SK-N-SH treated with all-trans-retinoic acid at 6 μM for 48 hours (cell line): ENCODE measurements at regions not wholly inside any gene's neighbourhood (a gene's known extent, or its start where the extent isn't known, plus 50 kb on each side); places are given as distances from the start of the nearest gene placed in this dataset.

Experiments
- ATAC-seq: fragments of 200-7000 bp; cut with Tn5 transposase; 3 replicates; pipeline ENCODE4 v1.9.1; 2020; ENCODE audit warnings: mild to moderate bottlenecking, moderate library complexity
- ARNTL ChIP-seq: fragments of 450-650 bp; formaldehyde crosslinking; IDR thresholded peaks from 2 replicates; pipeline ENCODE4 v1.5.0; 2020; ENCODE audit warnings: low read depth, mild to moderate bottlenecking, moderate library complexity, borderline replicate concordance
- BACH2 ChIP-seq: fragments of 250-450 bp; sonication (Bioruptor Pico); IDR thresholded peaks from 2 replicates; pipeline ENCODE4 v1.9.0; 2021; ENCODE audit warnings: mild to moderate bottlenecking, borderline replicate concordance
- CSDC2 ChIP-seq: fragments of 250-450 bp; sonication (Bioruptor Pico); IDR thresholded peaks from 2 replicates; pipeline ENCODE4 v1.5.0; 2020; ENCODE audit warnings: mild to moderate bottlenecking, moderate library complexity
- ESRRG ChIP-seq: fragments of 250-450 bp; sonication (Bioruptor Pico); IDR thresholded peaks from 2 replicates; pipeline ENCODE4 v1.6.1; 2021; ENCODE audit warnings: mild to moderate bottlenecking
- GLIS3 ChIP-seq: fragments of 250-450 bp; sonication (Bioruptor Pico); IDR thresholded peaks from 2 replicates; pipeline ENCODE4 v1.5.0; 2020; ENCODE audit warnings: mild to moderate bottlenecking, moderate library complexity
- ISL1 ChIP-seq: fragments of 250-450 bp; sonication (Bioruptor Pico); IDR thresholded peaks from 2 replicates; pipeline ENCODE4 v2.1.2; 2022; ENCODE audit warnings: mild to moderate bottlenecking, moderate library complexity
- OSR1 ChIP-seq: fragments of 250-450 bp; sonication (Bioruptor Pico); IDR thresholded peaks from 2 replicates; pipeline ENCODE4 v1.8.0; 2022; ENCODE audit warnings: moderate library complexity, mild to moderate bottlenecking, inconsistent platforms
- POU6F1 ChIP-seq: fragments of 250-450 bp; sonication (Bioruptor Pico); IDR thresholded peaks from 2 replicates; pipeline ENCODE4 v1.8.0; 2021; ENCODE audit warnings: low read depth, mild to moderate bottlenecking, moderate library complexity, borderline replicate concordance
- RARB ChIP-seq: fragments of 250-450 bp; sonication (Bioruptor Pico); IDR thresholded peaks from 2 replicates; pipeline ENCODE4 v1.8.0; 2021; ENCODE audit warnings: mild to moderate bottlenecking, moderate library complexity
- SNAI2 ChIP-seq: fragments of 250-450 bp; sonication (Bioruptor Pico); IDR thresholded peaks from 2 replicates; pipeline ENCODE4 v1.5.0; 2020; ENCODE audit warnings: mild to moderate bottlenecking, moderate library complexity
- TCF4 ChIP-seq: fragments of 250-450 bp; sonication (Bioruptor Pico); IDR thresholded peaks from 2 replicates; pipeline ENCODE4 v1.8.0; 2021; ENCODE audit warnings: mild to moderate bottlenecking, moderate library complexity, borderline replicate concordance
- TOX ChIP-seq: fragments of 250-450 bp; sonication (Bioruptor Pico); IDR thresholded peaks from 2 replicates; pipeline ENCODE4 v1.8.0; 2021; ENCODE audit warnings: mild to moderate bottlenecking, moderate library complexity, borderline replicate concordance
- ZC3H10 ChIP-seq: fragments of 250-450 bp; sonication (Bioruptor Pico); IDR thresholded peaks from 2 replicates; pipeline ENCODE4 v1.5.1; 2021; ENCODE audit warnings: mild to moderate bottlenecking, moderate library complexity
- ZFP3 ChIP-seq: fragments of 250-450 bp; sonication (Bioruptor Pico); IDR thresholded peaks from 2 replicates; pipeline ENCODE4 v1.5.0; 2020; ENCODE audit warnings: mild to moderate bottlenecking, moderate library complexity
- ZFP30 ChIP-seq: fragments of 450-650 bp; formaldehyde crosslinking; IDR thresholded peaks from 2 replicates; pipeline ENCODE4 v1.5.0; 2022; ENCODE audit warnings: mild to moderate bottlenecking, moderate library complexity
- ZNF565 ChIP-seq: fragments of 450-650 bp; formaldehyde crosslinking; conservative IDR thresholded peaks from 2 replicates; pipeline ENCODE4 v1.5.0; 2020; ENCODE audit warnings: low read depth, mild to moderate bottlenecking, moderate library complexity
- ZNF70 ChIP-seq: fragments of 450-650 bp; formaldehyde crosslinking; IDR thresholded peaks from 2 replicates; pipeline ENCODE4 v1.5.0; 2020; ENCODE audit warnings: mild to moderate bottlenecking, moderate library complexity
- ZNF8 ChIP-seq: fragments of 450-650 bp; formaldehyde crosslinking; IDR thresholded peaks from 2 replicates; pipeline ENCODE4 v1.5.0; 2020; ENCODE audit warnings: mild to moderate bottlenecking, moderate library complexity
- TF ChIP-seq, protein P1 (sequence below): fragments of 250-450 bp; sonication (Bioruptor Pico); IDR thresholded peaks from 2 replicates; pipeline ENCODE4 v1.5.1; 2021; ENCODE audit warnings: mild to moderate bottlenecking, moderate library complexity
- TF ChIP-seq, protein P2 (sequence below): fragments of 250-450 bp; sonication (Bioruptor Pico); IDR thresholded peaks from 2 replicates; pipeline ENCODE4 v1.5.0; 2020; ENCODE audit warnings: mild to moderate bottlenecking, moderate library complexity
- TF ChIP-seq, protein P3 (sequence below): fragments of 250-450 bp; sonication (Bioruptor Pico); IDR thresholded peaks from 2 replicates; pipeline ENCODE4 v1.5.1; 2020; ENCODE audit warnings: low read depth, mild to moderate bottlenecking, moderate library complexity
- TF ChIP-seq, protein P4 (sequence below): fragments of 250-450 bp; sonication (Bioruptor Pico); IDR thresholded peaks from 2 replicates; pipeline ENCODE4 v1.8.0; 2020; ENCODE audit warnings: mild to moderate bottlenecking, moderate library complexity, borderline replicate concordance

DNA sequence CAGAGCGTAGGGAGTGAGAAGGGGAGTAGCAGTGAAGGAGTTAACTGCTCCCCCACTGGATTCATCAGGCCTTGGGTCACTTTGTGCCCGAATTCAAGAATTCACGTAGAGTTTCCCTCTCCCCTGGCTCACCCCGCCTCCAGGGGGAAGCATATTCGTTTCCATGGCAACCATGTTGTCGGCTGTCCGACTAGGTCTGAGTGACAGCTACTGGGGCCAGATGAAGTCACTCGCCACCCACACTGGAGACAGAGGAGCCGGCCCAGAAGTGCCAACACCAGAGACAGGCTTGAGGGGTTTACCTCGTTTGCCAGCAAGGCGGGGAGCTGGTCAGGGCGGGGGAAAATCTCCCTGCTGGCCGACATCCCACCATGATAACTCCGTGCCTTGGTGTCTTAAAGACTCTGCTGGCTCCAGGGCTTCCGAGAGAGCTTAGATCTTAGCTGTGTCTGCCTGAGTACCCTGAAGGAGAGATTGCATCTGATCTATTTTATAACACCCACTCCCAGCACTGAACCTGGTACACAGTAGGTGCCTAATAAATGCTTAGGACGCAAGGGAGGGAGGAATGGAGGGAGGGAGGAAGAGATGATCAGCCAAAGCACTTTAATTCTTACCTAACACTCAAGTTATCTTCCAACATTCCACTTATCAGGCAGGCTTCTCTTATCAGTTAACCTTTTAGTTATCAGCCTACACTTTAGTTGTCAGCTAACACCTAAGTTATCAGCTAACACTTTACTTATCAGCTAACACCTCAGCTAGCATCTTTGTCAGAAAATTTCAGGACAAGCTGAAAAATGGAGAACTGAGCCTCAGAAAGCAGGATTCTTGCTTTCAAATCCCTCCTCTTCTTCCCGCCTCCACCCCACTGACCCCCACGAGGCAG is 57.2 kb upstream of the ZNRF4 start:
- TF ChIP-seq RARB (no peak), ZFP3 (CRISPR knock-in tag) (no peak), ZNF565 (CRISPR knock-in tag) (no peak), BACH2 (CRISPR knock-in tag) (no peak), ESRRG (CRISPR knock-in tag) (no peak), ZC3H10 (CRISPR knock-in tag) (no peak), TCF4 (CRISPR knock-in tag) (no peak), ARNTL (CRISPR knock-in tag) (no peak), GLIS3 (CRISPR knock-in tag) (no peak), SNAI2 (CRISPR knock-in tag) (no peak), CSDC2 (CRISPR knock-in tag) (no peak), ISL1 (CRISPR knock-in tag) (no peak), ZFP30 (CRISPR knock-in tag) (no peak), OSR1 (CRISPR knock-in tag) (no peak), ZNF70 (no peak), POU6F1 (no peak)
- TF ChIP-seq, protein P1, sequence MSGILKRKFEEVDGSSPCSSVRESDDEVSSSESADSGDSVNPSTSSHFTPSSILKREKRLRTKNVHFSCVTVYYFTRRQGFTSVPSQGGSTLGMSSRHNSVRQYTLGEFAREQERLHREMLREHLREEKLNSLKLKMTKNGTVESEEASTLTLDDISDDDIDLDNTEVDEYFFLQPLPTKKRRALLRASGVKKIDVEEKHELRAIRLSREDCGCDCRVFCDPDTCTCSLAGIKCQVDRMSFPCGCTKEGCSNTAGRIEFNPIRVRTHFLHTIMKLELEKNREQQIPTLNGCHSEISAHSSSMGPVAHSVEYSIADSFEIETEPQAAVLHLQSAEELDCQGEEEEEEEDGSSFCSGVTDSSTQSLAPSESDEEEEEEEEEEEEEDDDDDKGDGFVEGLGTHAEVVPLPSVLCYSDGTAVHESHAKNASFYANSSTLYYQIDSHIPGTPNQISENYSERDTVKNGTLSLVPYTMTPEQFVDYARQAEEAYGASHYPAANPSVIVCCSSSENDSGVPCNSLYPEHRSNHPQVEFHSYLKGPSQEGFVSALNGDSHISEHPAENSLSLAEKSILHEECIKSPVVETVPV (CRISPR knock-in tag) = no peak
- TF ChIP-seq, protein P2, sequence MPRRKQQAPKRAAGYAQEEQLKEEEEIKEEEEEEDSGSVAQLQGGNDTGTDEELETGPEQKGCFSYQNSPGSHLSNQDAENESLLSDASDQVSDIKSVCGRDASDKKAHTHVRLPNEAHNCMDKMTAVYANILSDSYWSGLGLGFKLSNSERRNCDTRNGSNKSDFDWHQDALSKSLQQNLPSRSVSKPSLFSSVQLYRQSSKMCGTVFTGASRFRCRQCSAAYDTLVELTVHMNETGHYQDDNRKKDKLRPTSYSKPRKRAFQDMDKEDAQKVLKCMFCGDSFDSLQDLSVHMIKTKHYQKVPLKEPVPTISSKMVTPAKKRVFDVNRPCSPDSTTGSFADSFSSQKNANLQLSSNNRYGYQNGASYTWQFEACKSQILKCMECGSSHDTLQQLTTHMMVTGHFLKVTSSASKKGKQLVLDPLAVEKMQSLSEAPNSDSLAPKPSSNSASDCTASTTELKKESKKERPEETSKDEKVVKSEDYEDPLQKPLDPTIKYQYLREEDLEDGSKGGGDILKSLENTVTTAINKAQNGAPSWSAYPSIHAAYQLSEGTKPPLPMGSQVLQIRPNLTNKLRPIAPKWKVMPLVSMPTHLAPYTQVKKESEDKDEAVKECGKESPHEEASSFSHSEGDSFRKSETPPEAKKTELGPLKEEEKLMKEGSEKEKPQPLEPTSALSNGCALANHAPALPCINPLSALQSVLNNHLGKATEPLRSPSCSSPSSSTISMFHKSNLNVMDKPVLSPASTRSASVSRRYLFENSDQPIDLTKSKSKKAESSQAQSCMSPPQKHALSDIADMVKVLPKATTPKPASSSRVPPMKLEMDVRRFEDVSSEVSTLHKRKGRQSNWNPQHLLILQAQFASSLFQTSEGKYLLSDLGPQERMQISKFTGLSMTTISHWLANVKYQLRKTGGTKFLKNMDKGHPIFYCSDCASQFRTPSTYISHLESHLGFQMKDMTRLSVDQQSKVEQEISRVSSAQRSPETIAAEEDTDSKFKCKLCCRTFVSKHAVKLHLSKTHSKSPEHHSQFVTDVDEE (CRISPR knock-in tag) = no peak
- TF ChIP-seq, protein P3, sequence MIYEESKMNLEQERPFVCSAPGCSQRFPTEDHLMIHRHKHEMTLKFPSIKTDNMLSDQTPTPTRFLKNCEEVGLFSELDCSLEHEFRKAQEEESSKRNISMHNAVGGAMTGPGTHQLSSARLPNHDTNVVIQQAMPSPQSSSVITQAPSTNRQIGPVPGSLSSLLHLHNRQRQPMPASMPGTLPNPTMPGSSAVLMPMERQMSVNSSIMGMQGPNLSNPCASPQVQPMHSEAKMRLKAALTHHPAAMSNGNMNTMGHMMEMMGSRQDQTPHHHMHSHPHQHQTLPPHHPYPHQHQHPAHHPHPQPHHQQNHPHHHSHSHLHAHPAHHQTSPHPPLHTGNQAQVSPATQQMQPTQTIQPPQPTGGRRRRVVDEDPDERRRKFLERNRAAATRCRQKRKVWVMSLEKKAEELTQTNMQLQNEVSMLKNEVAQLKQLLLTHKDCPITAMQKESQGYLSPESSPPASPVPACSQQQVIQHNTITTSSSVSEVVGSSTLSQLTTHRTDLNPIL (CRISPR knock-in tag) = no peak

DNA sequence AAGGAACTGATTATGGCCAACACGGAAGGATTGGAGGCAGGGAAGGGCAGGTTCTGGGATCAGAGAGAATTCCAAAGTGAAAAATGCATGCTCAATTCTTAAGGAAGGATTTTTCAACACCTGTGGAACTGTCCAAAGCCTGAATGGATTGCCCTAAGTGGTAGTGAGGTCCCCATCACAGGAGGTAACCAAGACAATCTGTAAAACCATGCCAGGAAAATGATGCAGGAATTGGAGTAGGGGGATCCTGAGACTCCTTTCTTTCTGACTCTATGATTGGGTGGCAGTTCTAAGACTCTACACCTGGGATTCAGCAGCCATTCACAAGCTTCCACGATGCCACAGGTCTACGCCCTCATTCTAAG is 56.5 kb upstream of the ZNRF4 start:
- no peak for ATAC-seq
- TF ChIP-seq POU6F1 (no peak), SNAI2 (CRISPR knock-in tag) (no peak), ZC3H10 (CRISPR knock-in tag) (no peak), ZFP30 (CRISPR knock-in tag) (no peak), ZNF565 (CRISPR knock-in tag) (no peak), BACH2 (CRISPR knock-in tag) (no peak), ZNF8 (CRISPR knock-in tag) (no peak), RARB (no peak), ZNF70 (no peak), ESRRG (CRISPR knock-in tag) (no peak), OSR1 (CRISPR knock-in tag) (no peak), TOX (CRISPR knock-in tag) (no peak)
- TF ChIP-seq, protein P4, sequence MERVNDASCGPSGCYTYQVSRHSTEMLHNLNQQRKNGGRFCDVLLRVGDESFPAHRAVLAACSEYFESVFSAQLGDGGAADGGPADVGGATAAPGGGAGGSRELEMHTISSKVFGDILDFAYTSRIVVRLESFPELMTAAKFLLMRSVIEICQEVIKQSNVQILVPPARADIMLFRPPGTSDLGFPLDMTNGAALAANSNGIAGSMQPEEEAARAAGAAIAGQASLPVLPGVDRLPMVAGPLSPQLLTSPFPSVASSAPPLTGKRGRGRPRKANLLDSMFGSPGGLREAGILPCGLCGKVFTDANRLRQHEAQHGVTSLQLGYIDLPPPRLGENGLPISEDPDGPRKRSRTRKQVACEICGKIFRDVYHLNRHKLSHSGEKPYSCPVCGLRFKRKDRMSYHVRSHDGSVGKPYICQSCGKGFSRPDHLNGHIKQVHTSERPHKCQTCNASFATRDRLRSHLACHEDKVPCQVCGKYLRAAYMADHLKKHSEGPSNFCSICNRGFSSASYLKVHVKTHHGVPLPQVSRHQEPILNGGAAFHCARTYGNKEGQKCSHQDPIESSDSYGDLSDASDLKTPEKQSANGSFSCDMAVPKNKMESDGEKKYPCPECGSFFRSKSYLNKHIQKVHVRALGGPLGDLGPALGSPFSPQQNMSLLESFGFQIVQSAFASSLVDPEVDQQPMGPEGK (CRISPR knock-in tag) = no peak
- TF ChIP-seq, protein P1 (CRISPR knock-in tag) = no peak

More for the DNA sequence above, 57.2 kb upstream of the ZNRF4 start:
- ATAC-seq = no peak; the same call in 2 of the 3 replicates
